GM21723 (cell line): ENCODE measurements at regions not wholly inside any gene's neighbourhood (a gene's known extent, or its start where the extent isn't known, plus 50 kb on each side); places are given as distances from the start of the nearest gene placed in this dataset.

ENCODE experiments used
- ATAC-seq: cut with Tn5 transposase; IDR thresholded peaks from one replicate; pipeline ENCODE4 v1.9.1; 2021; ENCODE audit warnings: mild to moderate bottlenecking, moderate library complexity; ENCODE audit not compliant: unreplicated experiment

DNA sequence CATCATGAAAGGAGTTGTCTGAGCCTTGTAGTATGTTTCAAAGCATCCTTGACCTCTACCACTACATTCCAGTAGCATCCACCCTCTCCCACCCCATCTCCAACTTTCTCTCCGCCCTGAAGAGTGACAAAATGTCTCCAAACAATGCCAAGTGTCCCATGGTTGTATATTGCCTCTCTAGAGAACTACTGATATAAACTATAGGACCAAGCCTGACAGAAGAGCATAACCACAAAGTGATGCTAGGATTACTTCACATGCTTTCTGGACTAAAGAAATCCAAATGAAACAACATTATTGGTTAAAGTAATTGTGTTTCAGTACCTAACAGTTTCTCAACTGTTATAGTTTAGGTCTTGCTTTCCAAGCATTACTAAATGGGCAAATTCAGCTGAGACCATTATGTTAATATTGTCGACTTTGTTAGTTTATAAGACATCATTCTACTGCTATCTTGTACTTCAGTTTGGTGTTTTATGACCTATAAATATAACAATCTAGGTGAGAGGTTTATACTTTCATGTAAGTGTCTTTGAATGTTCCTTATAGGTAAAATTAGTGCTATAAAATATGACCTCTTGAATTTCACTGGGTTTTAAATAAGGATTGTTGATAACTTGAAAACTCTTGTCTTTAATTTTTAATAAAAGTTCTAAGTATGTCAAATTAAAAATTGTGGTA, 117.4 kb downstream of the SUCNR1 start:
- no peak for ATAC-seq

DNA sequence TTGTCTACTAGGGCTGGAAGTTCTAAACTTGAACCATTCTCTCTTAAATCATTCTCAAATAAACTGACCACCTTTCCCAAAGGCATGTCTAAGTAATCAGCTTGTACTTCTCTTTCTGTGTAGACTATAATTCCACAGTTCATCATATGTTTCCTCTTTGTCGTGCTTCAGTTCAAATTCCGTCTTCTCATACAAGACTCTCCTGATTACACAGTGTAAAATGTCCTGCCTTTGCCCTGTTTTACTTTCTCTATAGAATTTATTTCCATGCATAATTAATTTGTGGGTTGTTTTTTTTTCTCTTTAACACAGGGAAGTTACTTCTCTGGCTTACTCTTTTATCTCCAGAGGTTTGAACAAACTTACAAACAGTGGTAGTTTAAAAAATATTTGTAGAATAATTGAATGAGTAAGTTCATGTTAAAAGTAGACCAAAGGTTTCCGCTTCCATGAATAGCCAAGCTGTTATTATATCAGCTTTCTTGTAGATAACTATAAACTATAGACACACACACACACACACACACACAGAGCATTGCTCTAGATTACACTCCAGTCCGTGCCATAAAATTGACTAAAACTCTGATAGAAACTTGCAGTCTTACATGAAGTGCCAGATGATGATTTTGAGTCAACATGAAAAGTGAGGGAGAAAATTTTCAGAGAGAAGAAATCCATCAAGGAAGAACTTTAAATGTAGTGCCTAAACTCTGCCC, 119.0 kb downstream of the SUCNR1 start:
- no peak for ATAC-seq

DNA sequence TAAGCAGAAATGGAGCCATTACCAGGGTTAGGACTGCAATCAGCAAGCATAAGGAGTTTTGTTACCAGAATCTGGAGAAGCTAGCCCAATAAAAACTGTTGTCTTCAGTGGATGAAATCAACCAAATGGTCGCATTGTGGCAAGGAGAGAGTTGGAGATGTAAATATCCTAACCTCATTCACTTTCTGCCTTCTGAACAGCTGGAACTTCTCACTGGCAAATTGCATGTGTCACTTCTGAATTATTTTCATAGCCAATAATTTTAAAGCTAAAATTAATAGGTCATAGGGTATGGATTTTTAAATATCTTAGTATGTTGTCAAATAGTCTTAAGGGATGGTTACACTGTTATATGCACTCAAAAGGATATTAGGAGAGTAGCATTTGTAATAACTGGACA, 121.6 kb downstream of the SUCNR1 start:
- ATAC-seq = no peak

DNA sequence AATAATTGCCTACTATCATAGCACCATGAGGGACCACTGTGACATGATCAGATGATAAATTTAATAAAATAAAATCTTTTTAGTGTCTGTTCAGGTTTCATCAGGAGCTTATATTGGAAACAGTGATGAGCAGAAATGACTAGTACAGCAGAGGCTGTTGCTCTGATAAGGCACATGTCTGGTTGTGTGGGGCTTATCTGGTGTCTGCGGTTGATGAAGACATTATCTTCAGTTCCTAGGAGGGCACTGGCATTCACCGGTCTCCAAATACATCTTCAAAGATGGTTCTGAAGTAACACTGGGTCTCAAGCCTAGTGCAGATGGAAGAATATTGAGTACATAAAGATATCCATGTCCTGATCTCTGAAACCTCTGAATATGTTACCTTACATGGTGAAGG, 125.3 kb downstream of the SUCNR1 start:
- no peak for ATAC-seq

DNA sequence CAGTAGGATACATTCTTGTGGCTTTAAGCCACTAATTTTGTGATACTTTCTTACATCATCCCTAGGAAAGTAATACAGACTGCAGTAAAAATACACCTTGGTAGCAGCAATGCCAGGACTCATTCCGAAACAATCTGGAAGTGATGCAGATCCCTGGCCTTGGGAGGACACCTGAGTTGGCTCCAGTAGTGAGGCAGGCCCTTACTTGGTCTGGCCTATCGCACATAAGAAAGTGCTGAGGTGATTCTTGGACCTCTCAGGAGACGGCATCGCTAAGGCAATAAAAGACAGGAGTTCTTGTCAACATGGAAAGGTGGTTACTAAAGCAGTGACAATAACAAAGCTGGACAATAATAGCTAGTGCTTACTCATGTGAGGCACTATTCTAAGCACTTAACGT, 126.5 kb downstream of the SUCNR1 start:
- no peak for ATAC-seq

DNA sequence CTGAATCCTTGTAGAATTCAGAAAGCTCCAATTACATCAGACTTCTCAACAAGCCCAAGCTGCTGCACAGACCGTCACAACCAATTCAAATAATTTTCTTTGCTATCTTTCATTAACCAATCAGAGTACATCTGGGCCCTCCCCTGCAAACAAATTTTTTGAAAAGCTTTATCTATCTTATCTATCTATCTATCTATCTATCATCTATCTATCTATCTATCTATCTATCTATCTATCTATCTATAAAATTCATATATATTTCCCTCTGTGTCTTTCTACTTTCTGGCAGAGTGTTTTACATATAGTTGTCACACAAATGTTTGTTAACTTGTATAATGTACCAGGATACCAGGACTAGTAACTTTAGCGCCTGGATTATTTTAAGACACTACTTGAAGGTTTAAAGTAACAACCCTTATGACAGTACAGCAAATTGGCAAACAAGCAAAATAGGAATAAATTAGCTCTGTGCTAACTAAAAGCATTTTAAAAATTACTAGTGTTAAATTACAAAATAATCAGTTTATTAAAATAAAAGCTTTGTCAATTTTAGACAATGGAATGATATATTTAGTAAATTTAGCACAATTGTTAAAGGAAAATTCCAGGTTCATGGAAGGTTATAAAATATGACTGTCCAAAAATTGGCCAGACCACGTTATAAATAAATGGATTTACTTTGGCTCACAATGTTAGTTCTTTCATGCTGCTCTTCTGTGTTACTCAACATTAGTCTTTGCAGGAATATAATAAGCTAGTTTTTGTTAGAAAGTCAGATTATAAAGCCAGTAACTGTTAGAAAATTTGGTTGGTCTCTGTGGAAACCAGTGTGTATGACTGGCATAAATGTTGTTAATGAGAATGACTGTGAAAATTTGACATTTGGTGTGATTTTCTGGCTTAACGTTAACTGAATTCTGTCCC, 138.6 kb downstream of the SUCNR1 start:
- ATAC-seq = no peak

DNA sequence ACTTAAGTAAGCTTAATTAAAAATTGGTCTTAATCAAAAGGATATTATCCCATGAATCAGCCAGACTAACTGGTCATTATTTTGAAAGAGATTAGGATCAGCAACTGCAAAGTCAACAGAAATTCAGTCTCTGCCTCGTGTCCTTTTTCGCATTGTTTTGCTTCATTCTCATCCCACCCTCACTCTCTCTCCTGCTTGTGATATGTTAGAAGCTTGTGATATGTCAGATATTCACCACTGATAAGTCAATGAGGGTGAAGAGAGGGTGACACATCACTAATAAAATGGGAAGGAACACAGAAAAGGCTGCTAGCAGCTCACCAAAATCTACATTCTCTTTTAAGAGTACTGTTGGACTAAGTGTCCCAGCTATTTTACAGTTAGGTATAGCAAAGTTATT, 146.1 kb downstream of the SUCNR1 start:
- ATAC-seq = no peak

DNA sequence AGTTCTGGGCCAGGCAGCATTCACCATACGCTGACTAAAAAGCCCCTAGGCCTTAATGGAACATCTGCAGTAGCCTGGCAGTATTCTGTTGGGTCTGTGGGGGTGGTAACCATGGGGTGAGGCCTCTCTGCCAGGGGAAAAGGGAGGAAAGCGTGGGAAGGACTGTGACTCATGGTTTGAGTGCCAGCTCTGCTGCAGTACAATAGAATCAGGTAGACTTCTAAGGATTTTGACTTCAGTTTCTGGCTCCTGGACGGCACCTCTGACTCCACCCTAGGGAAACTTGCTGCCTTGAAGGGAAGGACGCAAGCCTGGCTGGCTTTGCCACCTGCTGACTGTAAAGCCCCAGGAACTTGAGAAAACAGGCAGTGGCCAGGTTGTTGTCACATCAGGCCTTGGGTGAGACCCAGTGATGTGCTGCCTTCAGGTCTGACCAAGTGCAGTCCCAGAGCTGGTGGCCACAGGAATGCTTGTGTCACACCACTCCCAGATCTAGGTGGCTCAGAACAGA, 148.6 kb downstream of the SUCNR1 start:
- ATAC-seq = no peak

DNA sequence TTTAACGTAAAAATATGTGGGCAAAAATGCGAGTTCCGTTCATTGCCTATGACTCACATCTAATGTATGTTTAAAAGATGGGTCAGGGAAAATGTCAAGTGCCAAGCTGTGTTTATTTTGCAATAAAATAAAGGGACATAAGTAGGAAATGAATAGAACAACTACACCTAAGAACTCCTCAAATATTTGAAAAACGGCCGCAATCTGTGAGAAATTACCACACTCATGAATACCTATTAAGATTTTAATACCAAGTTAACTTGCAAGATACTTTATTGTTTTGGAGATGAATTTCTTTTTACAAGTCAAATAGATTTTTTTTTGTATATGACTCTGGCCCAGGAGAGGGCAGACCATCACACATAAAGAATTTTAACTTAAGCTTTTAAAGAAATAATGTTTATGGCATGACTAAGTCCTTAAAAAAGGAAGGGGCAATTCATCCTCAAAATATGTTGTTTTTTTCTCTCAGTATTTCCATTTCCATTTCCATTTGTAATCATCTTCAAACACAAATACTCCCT, 152.7 kb downstream of the SUCNR1 start:
- no peak for ATAC-seq

DNA sequence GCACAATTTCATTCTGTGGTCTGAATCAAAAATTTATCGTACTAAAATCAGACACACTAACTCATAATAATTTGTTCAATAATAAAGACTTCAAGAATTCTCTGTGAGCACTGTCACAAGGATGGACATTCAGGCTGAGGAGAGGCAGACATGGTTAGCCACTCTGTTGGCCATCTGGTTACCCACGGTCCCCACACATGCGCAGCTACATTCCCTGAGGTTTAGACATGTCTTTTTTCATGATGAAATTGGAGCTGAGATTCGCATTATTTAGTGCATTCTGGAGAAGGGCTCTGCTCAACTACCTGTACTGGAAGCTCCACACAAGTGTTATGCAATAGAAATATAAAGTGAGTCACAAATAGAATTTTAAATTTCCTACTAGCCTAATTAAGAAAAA, 156.9 kb downstream of the SUCNR1 start:
- ATAC-seq = no peak

DNA sequence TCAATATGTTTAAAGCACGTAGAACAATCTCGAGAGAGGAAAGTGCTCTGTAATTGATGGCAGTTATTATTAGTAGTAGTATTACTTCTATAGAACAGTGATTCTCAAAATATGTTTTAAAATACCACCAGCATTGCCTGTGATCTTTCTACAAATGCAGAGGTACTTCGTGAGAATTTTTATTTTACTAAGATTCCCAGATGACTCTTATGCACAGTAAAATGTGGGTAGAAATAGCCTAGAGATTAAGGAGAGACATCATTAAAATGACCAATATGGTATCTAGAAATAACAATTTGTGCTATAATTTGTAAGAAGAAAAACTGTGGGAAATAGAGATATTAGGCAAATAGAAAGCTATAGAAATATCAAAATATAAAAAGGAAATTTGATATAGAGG, 157.9 kb downstream of the SUCNR1 start:
- ATAC-seq = no peak

DNA sequence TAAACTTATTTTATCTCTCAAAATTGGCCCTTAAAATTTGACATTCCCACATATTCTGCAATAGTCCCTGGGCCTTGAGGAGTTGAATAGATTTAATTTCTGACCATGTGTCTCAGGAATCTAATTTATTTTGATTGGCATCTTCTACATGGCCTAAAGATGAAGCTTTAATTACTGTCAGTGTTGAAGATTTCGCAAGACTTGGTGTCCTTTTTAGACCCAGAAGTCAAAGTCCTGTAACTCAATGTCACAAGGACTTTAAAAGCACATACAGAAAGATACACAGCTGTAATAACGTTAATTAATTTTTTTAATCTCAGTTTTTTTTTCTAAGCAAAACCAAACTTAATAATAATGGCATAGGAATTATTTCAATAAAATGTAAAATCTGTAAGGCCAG, 163.9 kb downstream of the SUCNR1 start:
- no peak for ATAC-seq

DNA sequence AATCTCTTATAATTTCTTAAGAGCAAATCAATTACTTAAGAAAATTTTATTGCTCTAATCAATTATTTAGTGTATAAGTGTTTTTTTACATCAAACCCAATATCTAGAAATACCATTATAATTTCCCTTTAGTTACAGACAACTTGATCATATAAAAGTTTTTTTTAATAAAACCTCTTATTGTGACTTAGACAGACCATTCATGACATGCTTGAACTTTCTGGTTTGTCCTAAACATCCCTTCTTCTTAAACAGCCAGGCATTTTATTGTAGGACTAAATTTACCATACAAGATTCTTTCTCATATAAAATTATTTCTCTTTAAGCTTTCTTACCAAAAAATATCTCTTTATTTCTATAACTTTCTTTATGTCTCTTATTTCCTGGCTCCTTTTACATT, 164.5 kb downstream of the SUCNR1 start:
- ATAC-seq = no peak

DNA sequence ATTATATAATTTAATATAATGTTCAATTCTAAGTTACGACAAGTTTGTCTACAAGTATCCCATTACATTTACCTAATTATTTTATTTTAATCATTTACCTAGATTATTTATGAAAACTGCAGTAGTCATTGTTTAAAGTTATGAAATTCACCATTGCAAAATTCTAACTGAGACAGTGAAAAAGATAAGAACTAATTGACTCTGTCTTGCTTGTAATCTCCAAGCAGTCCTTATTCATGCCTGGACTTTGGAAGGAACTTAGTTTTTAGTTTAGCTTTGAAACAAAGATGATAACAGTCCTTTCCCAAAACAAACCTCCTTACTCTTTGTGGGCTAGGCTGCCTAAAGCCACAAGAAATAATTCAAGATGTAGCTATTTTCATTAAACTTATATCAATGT, 165.0 kb downstream of the SUCNR1 start:
- no peak for ATAC-seq

DNA sequence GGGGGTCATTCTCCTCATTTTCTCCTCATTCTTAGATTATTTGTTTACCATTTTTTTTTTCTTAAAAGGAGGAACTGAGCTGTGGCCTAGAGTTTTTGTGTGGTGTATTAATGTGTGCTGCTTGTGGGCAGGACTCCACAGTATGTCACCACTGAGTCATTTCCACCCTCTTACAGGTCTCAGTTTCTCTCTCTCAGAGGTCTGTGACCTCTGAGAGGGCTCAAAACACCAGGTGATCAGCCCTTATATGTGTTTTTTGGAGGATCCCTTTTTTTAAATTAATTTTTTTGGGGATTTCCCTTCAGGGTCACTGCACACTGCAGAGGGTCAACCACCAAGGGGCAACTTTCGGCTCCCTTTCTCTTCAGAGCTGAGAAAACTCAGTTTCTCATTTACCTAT, 166.4 kb downstream of the SUCNR1 start:
- ATAC-seq = peak; percentile 91

DNA sequence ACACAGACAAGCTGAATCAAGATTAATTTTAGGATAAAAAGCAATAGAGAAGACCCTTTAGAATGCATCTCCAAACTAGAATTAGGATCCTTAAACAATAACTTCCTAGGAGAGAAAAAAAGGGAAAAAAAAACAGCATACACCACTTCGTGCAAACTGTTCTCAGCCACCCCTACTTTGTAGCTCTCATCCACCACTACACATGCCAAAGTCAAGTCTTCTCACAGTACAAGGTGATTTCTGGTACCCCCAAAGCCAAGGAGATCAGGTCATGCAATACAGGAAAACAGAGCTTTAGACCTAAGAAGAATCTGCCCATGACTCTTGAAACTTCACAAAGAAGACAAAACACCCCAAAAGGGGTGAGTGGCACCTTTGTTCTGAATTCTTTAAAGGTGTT, 166.9 kb downstream of the SUCNR1 start:
- ATAC-seq = no peak

DNA sequence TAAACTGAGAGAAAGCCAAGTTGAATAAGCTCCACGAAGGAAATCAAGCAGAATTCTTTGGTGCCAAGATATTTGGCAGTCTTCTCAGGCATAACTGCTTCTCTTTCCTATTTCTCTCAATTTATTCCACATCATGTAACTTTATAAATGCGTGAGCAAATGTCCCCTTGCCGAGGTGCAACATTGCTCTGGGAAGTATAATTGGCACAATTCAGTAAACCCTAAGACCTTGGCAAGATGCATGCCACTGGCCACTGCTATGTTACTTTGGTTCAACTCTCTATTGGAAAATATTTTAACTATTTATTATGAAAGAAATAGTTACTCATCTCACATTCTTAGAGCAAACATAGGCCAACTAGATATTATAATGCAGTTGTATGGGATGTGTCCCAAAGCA, 170.2 kb downstream of the SUCNR1 start:
- no peak for ATAC-seq

DNA sequence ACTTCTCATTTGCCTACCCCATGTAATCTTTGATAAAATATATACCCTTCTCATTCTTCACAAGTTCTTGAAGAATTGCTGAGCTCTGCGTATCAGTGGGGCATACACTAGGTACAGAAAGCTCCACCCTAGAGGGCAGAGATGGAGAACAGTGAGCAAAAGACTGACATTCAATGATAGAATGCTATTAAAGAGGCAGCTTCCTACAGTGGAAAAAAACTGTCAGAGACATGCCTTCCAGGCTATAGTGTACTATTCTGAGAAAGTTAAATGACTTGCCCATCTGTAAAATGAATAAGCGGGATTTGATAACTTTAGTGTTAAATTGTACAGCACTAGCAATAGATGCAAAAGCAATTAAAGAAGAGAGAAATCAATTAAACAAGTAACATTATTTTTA, 172.8 kb downstream of the SUCNR1 start:
- no peak for ATAC-seq

DNA sequence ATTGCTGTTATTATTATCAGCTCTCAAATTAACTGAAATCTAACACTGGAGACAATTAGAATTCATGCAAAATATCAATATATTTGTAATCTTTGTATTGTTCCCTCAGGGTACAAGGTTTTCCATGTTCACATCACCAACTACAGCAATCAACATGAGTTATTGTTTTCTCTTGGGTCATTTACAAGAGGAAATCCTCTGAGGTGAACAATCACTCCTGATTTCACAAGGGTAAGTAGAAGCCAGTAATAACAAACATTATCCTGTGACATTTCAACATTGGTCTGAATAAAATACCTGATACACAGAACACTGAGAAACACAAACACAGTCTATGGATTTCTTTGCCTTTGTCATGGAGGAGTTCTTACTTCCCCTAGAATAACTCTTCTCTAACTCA, 174.0 kb downstream of the SUCNR1 start:
- no peak for ATAC-seq

DNA sequence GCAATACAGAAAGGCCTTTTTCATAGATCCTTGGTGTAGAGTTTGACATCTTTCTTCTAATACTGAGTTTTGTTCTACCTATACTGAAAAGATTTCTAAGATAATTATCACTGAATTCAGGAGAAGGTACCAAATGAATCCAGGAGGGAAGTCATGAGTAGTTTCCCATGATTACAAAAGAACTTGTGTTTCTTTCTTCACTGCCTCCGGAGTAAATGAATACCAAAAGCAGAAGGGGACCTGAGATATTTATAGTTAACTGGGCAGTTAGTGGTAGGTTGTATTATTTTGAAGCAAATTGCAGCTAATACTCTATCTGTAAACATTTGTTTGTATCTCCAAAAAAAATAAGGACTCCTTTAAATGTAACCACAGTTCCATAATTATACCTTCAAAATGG, 175.4 kb downstream of the SUCNR1 start:
- no peak for ATAC-seq

DNA sequence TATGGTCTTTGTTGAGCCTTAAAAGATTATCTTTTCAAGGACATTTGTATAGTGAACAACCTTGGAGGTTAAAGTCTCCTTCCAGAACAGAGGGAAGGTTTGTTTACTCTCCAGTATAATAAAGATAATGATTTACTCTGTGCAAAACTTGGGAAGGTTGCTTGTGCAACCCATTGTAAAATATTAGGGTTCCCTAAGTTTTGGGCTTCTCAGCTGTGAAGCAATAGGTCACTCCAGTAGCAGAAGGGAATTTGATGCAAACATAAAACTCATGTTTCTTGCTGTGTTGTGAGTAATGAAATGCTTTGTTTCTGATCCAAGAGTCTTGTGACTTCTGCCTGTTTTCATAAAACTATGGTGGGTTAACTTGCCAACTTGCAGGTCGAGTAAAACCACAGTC, 177.5 kb downstream of the SUCNR1 start:
- no peak for ATAC-seq
